Endothelial cell of umbilical vein (primary cell): ENCODE measurements at regions not wholly inside any gene's neighbourhood (a gene's known extent, or its start where the extent isn't known, plus 50 kb on each side); places are given as distances from the start of the nearest gene placed in this dataset.

Experiments
- BruUV-seq: library from RNA; stranded (reverse); fragments of 400-500 nt; replicated peaks from 2 replicates; lab custom pipeline; 2021; lab: Mats Ljungman, UMichigan
- CTCF ChIA-PET: fragments of 300-600, 350-600 bp; sonication (Branson Sonifier 250); formaldehyde crosslinking; loops from one replicate; lab custom pipeline; 2021; ENCODE audit warnings: antibody characterized with exemption, inconsistent platforms; lab: Charles Lee
- POLR2A ChIA-PET: fragments of 300-600, 350-600 bp; sonication (Branson Sonifier 250); formaldehyde crosslinking; loops from one replicate; lab custom pipeline; 2021; ENCODE audit warnings: antibody characterized with exemption, inconsistent platforms; lab: Charles Lee
- DNase-seq: peaks from one replicate; pipeline ENCODE4 v3.0.0-alpha.2; 2011; ENCODE audit warnings: low read depth, low spot score
- FAIRE-seq: peaks from 2 replicates; lab custom pipeline; 2011; peaks lifted over from hg19 to GRCh38; lab: Jason Lieb, UNC
- H2AFZ ChIP-seq: 2 replicates; pipeline ENCODE4 v1.6.0; 2012; ENCODE audit warnings: low read depth, low read length, control low read depth, inconsistent platforms
- H3K27ac ChIP-seq: 2 replicates; pipeline ENCODE4 v1.5.1; 2011; ENCODE audit warnings: low read depth, mild to moderate bottlenecking, control low read depth, low read length, moderate library complexity; ENCODE audit not compliant: insufficient read depth
- H3K27me3 ChIP-seq, 2 experiments: 2 replicates each; pipeline versions ENCODE4 v1.6.0 to v1.6.1; 2011; ENCODE audit warnings: low read length in 2 of 2, mixed read lengths in 1 of 2; ENCODE audit not compliant: control insufficient read depth in 2 of 2, insufficient read depth in 2 of 2
- H3K36me3 ChIP-seq, 2 experiments: 2 replicates in 1 of 2; 3 replicates in 1 of 2; pipeline ENCODE4 v1.5.1; 2011; ENCODE audit warnings: low read length in 2 of 2, mild to moderate bottlenecking in 1 of 2, moderate library complexity in 1 of 2; ENCODE audit not compliant: control insufficient read depth in 2 of 2, insufficient read depth in 2 of 2; ENCODE audit errors: extremely low read depth in 1 of 2
- H3K4me1 ChIP-seq: 3 replicates; pipeline ENCODE4 v1.5.1; 2011; ENCODE audit warnings: mild to moderate bottlenecking, low read length; ENCODE audit not compliant: control insufficient read depth, insufficient read depth; ENCODE audit errors: extremely low read depth
- H3K4me2 ChIP-seq: 2 replicates; pipeline ENCODE4 v1.6.1; 2011; ENCODE audit warnings: low read length, control low read depth, mixed read lengths; ENCODE audit not compliant: insufficient read depth
- H3K4me3 ChIP-seq, 3 experiments: fragments of 200-600 bp in 1 of 3; sonication (generic), shearing (Covaris generic) in 1 of 3; replicated peaks in 1 of 3; 2 replicates each; pipeline ENCODE4 v1.5.1; 2011 to 2016; ENCODE audit warnings: control low read depth in 3 of 3, low read length in 3 of 3, mild to moderate bottlenecking in 2 of 3, inconsistent platforms in 1 of 3, low read depth in 1 of 3, moderate library complexity in 1 of 3; ENCODE audit not compliant: insufficient read depth in 1 of 3
- H3K79me2 ChIP-seq: 2 replicates; pipeline ENCODE4 v1.6.0; 2012; ENCODE audit warnings: low read length, inconsistent platforms; ENCODE audit not compliant: control insufficient read depth, insufficient read depth
- H3K9ac ChIP-seq: replicated peaks from 2 replicates; pipeline ENCODE3; 2011; ENCODE audit warnings: low read length, control low read depth; ENCODE audit not compliant: insufficient read depth; ENCODE audit errors: extremely low read depth
- H3K9me1 ChIP-seq: replicated peaks from 3 replicates; pipeline ENCODE4 v1.6.0; 2011; ENCODE audit warnings: mild to moderate bottlenecking, low read length; ENCODE audit not compliant: control insufficient read depth, insufficient read depth; ENCODE audit errors: extremely low read depth
- H3K9me3 ChIP-seq: replicated peaks from 2 replicates; pipeline ENCODE4 v1.5.1; 2012; ENCODE audit warnings: low read length, inconsistent platforms; ENCODE audit not compliant: control insufficient read depth, insufficient read depth
- H4K20me1 ChIP-seq: replicated peaks from 2 replicates; pipeline ENCODE3; 2011; ENCODE audit warnings: mild to moderate bottlenecking, low read length; ENCODE audit not compliant: control insufficient read depth, insufficient read depth; ENCODE audit errors: extremely low read depth
- CTCF ChIP-seq, 2 donors: IDR thresholded peaks; 1 replicate in 1 of 2; 2 replicates in 1 of 2; pipeline ENCODE4 v1.5.1; 2011; ENCODE audit warnings: low read length in 2 of 2, mild to moderate bottlenecking in 2 of 2, moderate library complexity in 2 of 2, control low read depth in 1 of 2, inconsistent platforms in 1 of 2, low read depth in 1 of 2; ENCODE audit not compliant: insufficient read depth in 1 of 2; ENCODE audit errors: extremely low read depth in 1 of 2
- EZH2 ChIP-seq: IDR thresholded peaks from 2 replicates; pipeline ENCODE4 v1.6.1; 2012; ENCODE audit warnings: borderline replicate concordance, low read depth, mild to moderate bottlenecking, moderate library complexity, low read length, inconsistent platforms; ENCODE audit not compliant: severe bottlenecking
- FOS ChIP-seq: IDR thresholded peaks from 2 replicates; pipeline ENCODE4 v1.6.1; 2011; ENCODE audit warnings: mild to moderate bottlenecking, low read length, moderate library complexity, borderline replicate concordance; ENCODE audit not compliant: insufficient read depth
- GATA2 ChIP-seq: IDR thresholded peaks from 2 replicates; pipeline ENCODE4 v1.7.0; 2011; ENCODE audit warnings: low read depth, mild to moderate bottlenecking, moderate library complexity, mixed read lengths, low read length; ENCODE audit not compliant: insufficient read length, insufficient read depth
- JUN ChIP-seq: IDR thresholded peaks from 2 replicates; pipeline ENCODE4 v1.6.1; 2011; ENCODE audit warnings: borderline replicate concordance, low read depth; ENCODE audit not compliant: insufficient read length, insufficient read depth
- MYC ChIP-seq: IDR thresholded peaks from one replicate; pipeline ENCODE4 v1.6.1; 2011; ENCODE audit warnings: mild to moderate bottlenecking, low read depth, low read length
- POLR2A ChIP-seq: IDR thresholded peaks from 2 replicates; pipeline ENCODE4 v1.6.1; 2012; ENCODE audit warnings: low read depth, mild to moderate bottlenecking, control low read depth, low read length
- POLR2AphosphoS5 ChIP-seq: IDR thresholded peaks from 2 replicates; pipeline ENCODE4 v1.6.1; 2012; ENCODE audit warnings: low read depth, mild to moderate bottlenecking, control low read depth, low read length, moderate library complexity; ENCODE audit not compliant: insufficient read depth
- dilution Hi-C: fragments of 300-500 bp; cut with MboI; formaldehyde crosslinking; loops from one replicate; pipeline ENCODE4 v1.15.0; 2019; ENCODE audit warnings: low sequenced_read_pairs; ENCODE audit not compliant: extremely low pct_ligation_motif_present
- intact Hi-C: fragments of 100-400 bp; cut with micrococcal nuclease; formaldehyde crosslinking; loops from one replicate; pipeline ENCODE4 v1.10.0; 2022
- TF ChIP-seq, protein P1 (sequence below): IDR thresholded peaks from 2 replicates; pipeline ENCODE4 v1.6.1; 2011; ENCODE audit not compliant: insufficient read depth, insufficient read length

- H3K4me2 ChIP-seq: no peak overlapping the region
- POLR2A ChIA-PET: no interaction called here
- no peaks in the 10 kb centered on the region for H4K20me1 ChIP-seq
- H3K79me2 ChIP-seq: no peaks in the 10 kb centered on the region
- no peaks in the 10 kb centered on the region for H3K9me1 ChIP-seq
- TF ChIP-seq POLR2AphosphoS5 (no peak), FOS (no peak), EZH2 (no peak), CTCF (IDR thresholded peaks at IDR 0.05; ENCODE audit: extremely low read depth in 1 of 2, insufficient read depth in 1 of 2, low read depth in 1 of 2, low read length in 2 of 2) (no peak), MYC (no peak), GATA2 (no peak), POLR2A (no peak), JUN (no peak)
- TF ChIP-seq, protein P1, sequence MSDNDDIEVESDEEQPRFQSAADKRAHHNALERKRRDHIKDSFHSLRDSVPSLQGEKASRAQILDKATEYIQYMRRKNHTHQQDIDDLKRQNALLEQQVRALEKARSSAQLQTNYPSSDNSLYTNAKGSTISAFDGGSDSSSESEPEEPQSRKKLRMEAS: no peak
- intact Hi-C loops (no loop called here), dilution Hi-C loops (no loop called here)
- no peaks in the 10 kb centered on the region for H3K27me3 ChIP-seq
- FAIRE-seq: no peak
- no peak overlapping the region for H2AFZ ChIP-seq
- no peak overlapping the region for H3K4me3 ChIP-seq
- no peaks in the 10 kb centered on the region for H3K4me1 ChIP-seq
- H3K9ac ChIP-seq: no peak overlapping the region
- CTCF ChIA-PET: no interaction called here
- H3K27ac ChIP-seq: no peak overlapping the region
- peaks cover 3% of the 10 kb centered on the region for H3K9me3 ChIP-seq
- no peak for DNase-seq
- H3K36me3 ChIP-seq: no peaks in the 10 kb centered on the region
- BruUV-seq: no TSS peak
Observed at GRCh38 chr3:109607897-109608296, 270.6 kb upstream of the DPPA4 start.
